Raji (cell line): ENCODE measurements at regions not wholly inside any gene's neighbourhood (a gene's known extent, or its start where the extent isn't known, plus 50 kb on each side); places are given as distances from the start of the nearest gene placed in this dataset.
A peak's percentile ranks its signal among the peaks of the same experiment; 100 is the strongest.

Experiments
- POLR2A ChIP-seq: IDR thresholded peaks from 2 replicates; pipeline ENCODE4 v1.6.1; 2011; ENCODE audit warnings: low read depth, low read length, control low read depth; ENCODE audit not compliant: insufficient read depth

- TF ChIP-seq POLR2A = no peak
Observed at GRCh38 chr14:89743828-89744227, 210.7 kb downstream of the EFCAB11 start.

- no peak for TF ChIP-seq POLR2A
Observed at GRCh38 chr14:89740241-89740640, 214.3 kb downstream of the EFCAB11 start.

DNA sequence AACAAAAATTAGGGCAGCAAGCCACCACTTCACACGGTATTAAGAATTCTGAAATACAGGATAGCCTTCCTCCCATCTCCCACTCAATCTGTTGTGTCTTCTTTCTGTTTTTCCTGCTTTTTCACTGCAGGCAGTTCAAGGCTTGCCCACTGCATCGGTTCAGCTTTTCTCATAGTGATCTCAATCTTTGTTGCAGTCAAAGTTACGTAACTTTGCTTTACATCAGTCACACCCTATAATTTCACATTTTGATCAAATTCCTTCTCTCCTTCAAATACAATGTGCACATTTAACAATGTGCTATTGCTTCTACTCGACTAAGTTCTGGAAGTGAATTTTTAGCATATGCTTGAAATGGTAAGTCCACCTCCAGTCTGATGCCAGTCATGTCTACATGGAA, 217.6 kb downstream of the EFCAB11 start:
- no peak for TF ChIP-seq POLR2A

GRCh38 chr14:89731396-89731933, 223.1 kb downstream of the EFCAB11 start:
- TF ChIP-seq POLR2A = no peak

DNA sequence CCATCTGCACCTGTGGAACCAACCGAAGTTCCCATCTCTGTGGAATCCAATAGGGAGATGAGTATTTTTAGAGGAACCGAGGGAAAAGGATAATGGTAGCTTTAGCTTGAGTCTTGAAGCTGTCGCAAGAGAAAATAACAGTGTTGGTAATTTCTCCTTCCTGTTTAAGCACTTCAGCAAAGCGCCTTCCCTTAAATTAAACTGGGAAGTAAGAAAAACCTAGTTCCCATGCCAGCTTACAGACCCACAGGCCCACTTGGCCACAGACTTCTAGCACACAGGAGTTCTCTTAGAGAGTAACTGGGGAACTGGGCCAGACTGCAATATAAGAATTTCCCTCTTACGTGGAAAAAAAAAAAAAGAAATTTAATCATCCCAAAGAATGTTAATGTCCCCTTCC, 223.8 kb downstream of the EFCAB11 start:
- no peak for TF ChIP-seq POLR2A

- TF ChIP-seq POLR2A = no peak
Observed at GRCh38 chr14:89728964-89729363, 225.6 kb downstream of the EFCAB11 start.

- TF ChIP-seq POLR2A = no peak
Observed at GRCh38 chr14:89724628-89724960, 229.9 kb downstream of the EFCAB11 start.

DNA sequence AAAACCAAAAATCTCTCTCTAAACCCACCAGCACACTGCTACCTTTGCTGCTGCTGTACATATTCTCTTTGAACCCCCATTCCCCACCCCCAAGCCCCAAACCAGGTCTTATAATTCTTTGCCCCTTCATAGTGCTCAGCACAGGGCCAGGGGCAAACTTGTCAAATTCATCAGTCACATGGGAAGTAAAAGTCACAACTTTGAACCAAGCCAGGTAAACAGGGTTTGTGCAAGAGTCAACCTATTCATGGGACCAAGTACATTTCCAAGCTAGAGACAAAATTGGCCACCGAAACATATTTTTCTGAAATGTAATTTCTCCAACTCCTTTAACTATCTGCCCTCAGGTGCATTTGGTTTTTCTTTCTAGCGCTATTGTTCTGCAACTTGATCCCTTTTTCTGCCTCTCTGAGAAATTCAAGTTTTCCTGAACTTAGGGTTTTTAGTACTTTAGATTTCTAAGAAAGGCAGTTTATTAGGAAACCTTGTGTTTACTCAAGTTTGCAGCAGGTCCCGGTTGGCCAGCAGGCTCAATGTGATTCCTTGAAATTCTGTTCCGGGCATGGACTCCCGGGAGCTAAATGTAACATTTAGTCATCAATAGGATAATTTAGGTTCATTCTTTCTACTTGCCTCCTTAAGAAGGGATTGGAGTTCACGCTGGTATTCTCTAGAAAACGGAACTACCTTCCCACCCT, 230.5 kb downstream of the EFCAB11 start:
- TF ChIP-seq POLR2A = no peak

- TF ChIP-seq POLR2A = no peak
Observed at GRCh38 chr14:89721956-89722355, 232.6 kb downstream of the EFCAB11 start.

GRCh38 chr14:89720741-89721729, 233.5 kb downstream of the EFCAB11 start:
- TF ChIP-seq POLR2A = 0 out of 2 replicates have a peak, but pooled peaks have one; percentile 20

GRCh38 chr14:89720076-89720687, 234.3 kb downstream of the EFCAB11 start:
- TF ChIP-seq POLR2A = no peak

DNA sequence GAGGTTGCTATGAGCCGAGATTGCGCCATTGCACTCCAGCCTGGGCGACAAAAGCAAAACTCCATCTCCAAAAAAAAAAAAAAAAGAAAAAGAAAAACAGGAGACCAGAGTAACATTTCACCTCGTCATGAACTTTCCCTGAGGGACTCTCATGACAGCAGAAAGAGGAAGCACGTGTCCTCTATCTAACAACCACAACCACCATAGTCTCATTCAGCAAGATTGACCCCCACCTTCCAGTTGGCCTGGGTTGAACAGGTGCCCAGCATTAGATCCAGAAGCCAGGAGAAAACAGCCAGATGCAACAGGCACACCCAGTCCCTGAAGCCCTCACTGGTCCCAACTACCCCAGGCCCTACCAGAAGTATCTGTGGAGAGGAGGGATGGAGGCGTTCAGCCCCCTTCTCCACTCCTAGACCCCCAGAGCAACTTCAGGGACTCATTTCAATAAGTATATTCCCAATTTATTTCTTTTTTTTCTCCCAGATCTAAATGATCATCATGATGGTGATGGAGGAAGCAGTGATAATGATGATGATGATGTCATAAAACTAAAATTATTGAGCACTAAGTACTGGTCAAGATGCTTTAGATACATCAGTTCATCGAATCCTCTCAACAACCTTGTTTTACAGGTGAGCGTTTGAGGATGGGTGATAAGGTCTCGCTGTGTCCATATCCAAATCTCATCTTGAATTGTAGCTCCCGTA, 235.0 kb downstream of the EFCAB11 start:
- TF ChIP-seq POLR2A = no peak

- no peak for TF ChIP-seq POLR2A
Observed at GRCh38 chr14:89708982-89709625, 245.4 kb downstream of the EFCAB11 start.

- TF ChIP-seq POLR2A = no peak
Observed at GRCh38 chr14:89707086-89707485, 247.4 kb downstream of the EFCAB11 start.
